Natural killer cell (primary cell): ENCODE measurements at regions not wholly inside any gene's neighbourhood (a gene's known extent, or its start where the extent isn't known, plus 50 kb on each side); places are given as distances from the start of the nearest gene placed in this dataset.

ENCODE experiments used
- ATAC-seq, 3 donors: fragments of 150-1000 bp in 2 of 3; fragments of 200-7000 bp in 1 of 3; cut with Tn5 transposase; 1 replicate in 1 of 3; 2 replicates in 2 of 3; pipeline ENCODE4 v1.10.0; 2021; ENCODE audit warnings: mild to moderate bottlenecking in 2 of 3, moderate library complexity in 2 of 3
- DNase-seq, 2 donors: peaks; one replicate each; pipeline versions ENCODE4 v3.0.0 to v3.0.0-alpha.2; 2013 to 2021; ENCODE audit warnings: mixed read lengths in 1 of 2
- H3K27ac ChIP-seq: one replicate; pipeline ENCODE4 v1.5.1; 2013; ENCODE audit warnings: mild to moderate bottlenecking, low read length
- H3K27me3 ChIP-seq: one replicate; pipeline ENCODE4 v1.6.1; 2013; ENCODE audit warnings: low read length; ENCODE audit not compliant: control insufficient read depth, insufficient read depth
- H3K36me3 ChIP-seq: one replicate; pipeline ENCODE4 v1.6.1; 2013; ENCODE audit warnings: low read length; ENCODE audit not compliant: control insufficient read depth, insufficient read depth
- H3K4me1 ChIP-seq: one replicate; pipeline ENCODE4 v1.6.1; 2013; ENCODE audit warnings: low read length; ENCODE audit not compliant: control insufficient read depth, insufficient read depth
- H3K4me3 ChIP-seq: one replicate; pipeline ENCODE4 v1.5.1; 2013; ENCODE audit warnings: low read length
- H3K9me3 ChIP-seq: one replicate; pipeline ENCODE4 v1.6.1; 2013; ENCODE audit warnings: low read length; ENCODE audit not compliant: control insufficient read depth, insufficient read depth
- H3K27ac Mint-ChIP-seq, 2 donors: one replicate each; pipeline ENCODE4 v1.8.0; 2022; ENCODE audit warnings: mild to moderate bottlenecking in 2 of 2, mixed read lengths in 2 of 2, moderate library complexity in 1 of 2
- H3K27me3 Mint-ChIP-seq, 2 donors: one replicate each; pipeline ENCODE4 v1.8.0; 2022; ENCODE audit warnings: low read depth in 2 of 2, mixed read lengths in 2 of 2
- H3K36me3 Mint-ChIP-seq: one replicate; pipeline ENCODE4 v1.8.0; 2022; ENCODE audit warnings: mixed read lengths
- H3K4me1 Mint-ChIP-seq, 2 donors: one replicate each; pipeline ENCODE4 v1.8.0; 2022; ENCODE audit warnings: mixed read lengths in 2 of 2
- H3K4me3 Mint-ChIP-seq: one replicate; pipeline ENCODE4 v1.8.0; 2022; ENCODE audit warnings: mild to moderate bottlenecking, moderate library complexity, mixed read lengths
- H3K9me3 Mint-ChIP-seq, 2 donors: one replicate each; pipeline ENCODE4 v1.8.0; 2022; ENCODE audit warnings: mixed read lengths in 2 of 2
- CTCF ChIP-seq: fragments of 200-600 bp; IDR thresholded peaks from one replicate; pipeline ENCODE4 v1.8.0; 2022; ENCODE audit warnings: antibody characterized with exemption
- WGBS: methylation state at CpG from one replicate; pipeline ENCODE4 v1.1.7; 2013; ENCODE audit warnings: missing lambda C conversion rate; ENCODE audit not compliant: insufficient coverage; 5-methylcytosine and 5-hydroxymethylcytosine counted together
- intact Hi-C: fragments of 100-400 bp; cut with micrococcal nuclease; formaldehyde crosslinking; loops from one replicate; pipeline ENCODE4 v1.14.2; 2022

DNA sequence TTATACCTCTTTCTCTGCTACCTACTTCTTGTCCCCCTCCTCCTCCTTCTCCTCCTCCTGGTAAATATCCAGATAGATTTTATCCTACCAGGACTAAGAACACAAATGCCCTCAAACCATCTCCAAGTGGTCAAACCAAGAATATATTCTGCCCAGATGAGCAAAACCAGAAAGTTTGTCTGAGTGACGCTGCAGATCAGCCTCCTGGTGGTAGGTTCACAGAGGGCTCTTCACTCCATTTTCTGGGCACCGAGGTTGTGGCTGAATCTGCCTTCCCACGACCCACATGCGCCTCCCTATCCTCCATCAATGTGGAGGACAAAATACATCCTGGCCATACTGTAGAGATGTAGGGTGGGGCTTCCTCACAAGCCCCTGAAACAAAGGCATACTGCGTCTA is 543.6 kb downstream of the MN1 start:
- H3K4me1 Mint-ChIP-seq = no peaks in the 10 kb centered on the region
- Histone ChIP-seq H3K9me3 (no peaks in the 10 kb centered on the region), H3K27ac (no peak overlapping the region), H3K4me3 (no peak overlapping the region), H3K36me3 (no peaks in the 10 kb centered on the region), H3K27me3 (no peaks in the 10 kb centered on the region), H3K4me1 (no peaks in the 10 kb centered on the region)
- peaks cover 0 to 11% of the 10 kb centered on the region in 2 donors for H3K27me3 Mint-ChIP-seq
- intact Hi-C loops = no loop called here
- TF ChIP-seq CTCF = no peak
- ATAC-seq = no peak
- H3K36me3 Mint-ChIP-seq = no peaks in the 10 kb centered on the region
- peaks cover 4 to 5% of the 10 kb centered on the region in 2 donors for H3K9me3 Mint-ChIP-seq
- DNase-seq = no peak
- H3K27ac Mint-ChIP-seq = no peak overlapping the region
- H3K4me3 Mint-ChIP-seq = no peak overlapping the region
- 84% methylated on average over 5 of the region's 5 CpGs for WGBS

- no peak overlapping the region for H3K27ac ChIP-seq
- H3K4me1 ChIP-seq = no peaks in the 10 kb centered on the region
- no peak for TF ChIP-seq CTCF
- peaks cover 6 to 16% of the 10 kb centered on the region in 2 donors for H3K27me3 Mint-ChIP-seq
- H3K4me1 Mint-ChIP-seq = no peaks in the 10 kb centered on the region
- no peaks in the 10 kb centered on the region for H3K27me3 ChIP-seq
- ATAC-seq = no peak
- H3K27ac Mint-ChIP-seq = no peak overlapping the region
- DNase-seq = no peak
- no peak overlapping the region for H3K4me3 ChIP-seq
- WGBS = 43% methylated on average over 8 of the region's 9 CpGs
- no peak overlapping the region for H3K4me3 Mint-ChIP-seq
- peaks cover 4 to 5% of the 10 kb centered on the region in 2 donors for H3K9me3 Mint-ChIP-seq
- no peaks in the 10 kb centered on the region for H3K36me3 Mint-ChIP-seq
- H3K36me3 ChIP-seq = no peaks in the 10 kb centered on the region
- H3K9me3 ChIP-seq = no peaks in the 10 kb centered on the region
- intact Hi-C loops = no loop called here
Observed at GRCh38 chr22:27258616-27259172, 542.9 kb downstream of the MN1 start.

DNA sequence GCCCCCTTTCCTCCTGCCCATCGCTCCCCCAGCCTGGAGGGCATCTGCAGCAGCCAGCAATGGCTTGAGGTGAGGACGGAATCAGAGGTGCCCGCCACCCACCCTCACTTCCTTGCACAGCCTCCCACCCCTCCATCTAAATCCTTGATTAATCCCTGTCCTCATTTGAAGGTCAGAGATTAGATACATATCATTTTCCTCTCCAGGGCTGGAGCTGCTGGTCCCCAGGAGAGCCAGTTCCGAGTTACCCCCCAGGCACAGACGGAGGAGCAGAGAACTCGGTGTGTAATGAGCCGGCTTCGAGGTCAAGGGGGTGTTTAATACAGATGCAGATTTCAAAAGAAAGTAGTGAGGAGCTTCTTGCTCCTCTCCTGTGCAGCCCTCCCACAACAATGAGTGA is 542.1 kb downstream of the MN1 start:
- no peaks in the 10 kb centered on the region for H3K36me3 ChIP-seq
- Mint-ChIP-seq H3K27ac (no peak overlapping the region), H3K36me3 (no peaks in the 10 kb centered on the region), H3K4me1 (no peaks in the 10 kb centered on the region), H3K27me3 (peaks cover 10 to 23% of the 10 kb centered on the region in 2 donors), H3K4me3 (no peak overlapping the region), H3K9me3 (peaks cover 4 to 5% of the 10 kb centered on the region in 2 donors)
- WGBS = 86% methylated on average over 8 of the region's 8 CpGs
- intact Hi-C loops = no loop called here
- H3K9me3 ChIP-seq = no peaks in the 10 kb centered on the region
- no peak overlapping the region for H3K4me3 ChIP-seq
- no peak for ATAC-seq
- H3K27me3 ChIP-seq = no peaks in the 10 kb centered on the region
- H3K4me1 ChIP-seq = no peaks in the 10 kb centered on the region
- no peak overlapping the region for H3K27ac ChIP-seq
- TF ChIP-seq CTCF = no peak
- DNase-seq = no peak

DNA sequence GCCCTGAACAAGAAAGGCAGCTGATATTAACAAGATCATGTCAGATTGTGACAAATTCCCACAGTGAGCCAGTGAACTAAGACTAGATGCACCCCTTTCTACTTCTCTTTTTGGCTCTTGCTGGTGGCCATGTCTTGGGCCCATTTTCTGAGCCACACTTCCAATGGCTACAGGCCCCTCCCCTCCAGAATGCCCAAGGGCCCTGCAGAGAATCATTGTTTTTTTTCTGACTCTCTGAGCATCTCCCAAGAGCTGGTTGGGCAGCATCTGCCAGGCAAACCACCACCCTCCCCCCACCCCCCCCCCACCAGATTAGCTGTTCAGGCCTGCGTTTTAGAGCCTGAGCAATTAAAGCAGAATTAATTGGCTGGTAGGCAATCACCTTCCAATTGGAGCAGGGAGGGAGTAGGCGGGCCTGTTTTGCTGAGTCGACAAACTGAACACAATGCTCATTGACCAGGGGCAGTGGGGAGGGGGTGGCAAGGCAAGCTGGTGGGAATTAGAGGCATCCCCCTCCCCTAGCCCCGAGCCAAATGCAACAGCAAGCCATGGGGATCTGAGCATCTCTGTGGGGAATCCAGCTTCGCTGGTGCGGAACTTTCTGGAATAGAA is 541.4 kb downstream of the MN1 start:
- Mint-ChIP-seq H3K27me3 (peaks cover 10 to 23% of the 10 kb centered on the region in 2 donors), H3K27ac (no peak overlapping the region), H3K4me1 (no peaks in the 10 kb centered on the region), H3K4me3 (no peak overlapping the region), H3K9me3 (peaks cover 4 to 5% of the 10 kb centered on the region in 2 donors), H3K36me3 (no peaks in the 10 kb centered on the region)
- no peaks in the 10 kb centered on the region for H3K9me3 ChIP-seq
- WGBS = 81% methylated on average over 5 of the region's 6 CpGs
- H3K4me3 ChIP-seq = no peak overlapping the region
- H3K27me3 ChIP-seq = no peaks in the 10 kb centered on the region
- intact Hi-C loops = no loop called here
- no peak for TF ChIP-seq CTCF
- no peak overlapping the region for H3K27ac ChIP-seq
- H3K36me3 ChIP-seq = no peaks in the 10 kb centered on the region
- no peaks in the 10 kb centered on the region for H3K4me1 ChIP-seq
- DNase-seq = no peak
- ATAC-seq = no peak
